ENCODE measurements at regions not wholly inside any gene's neighbourhood (a gene's known extent, or its start where the extent isn't known, plus 50 kb on each side); places are given as distances from the start of the nearest gene placed in this dataset.

- TF ChIP-seq, protein P1, sequence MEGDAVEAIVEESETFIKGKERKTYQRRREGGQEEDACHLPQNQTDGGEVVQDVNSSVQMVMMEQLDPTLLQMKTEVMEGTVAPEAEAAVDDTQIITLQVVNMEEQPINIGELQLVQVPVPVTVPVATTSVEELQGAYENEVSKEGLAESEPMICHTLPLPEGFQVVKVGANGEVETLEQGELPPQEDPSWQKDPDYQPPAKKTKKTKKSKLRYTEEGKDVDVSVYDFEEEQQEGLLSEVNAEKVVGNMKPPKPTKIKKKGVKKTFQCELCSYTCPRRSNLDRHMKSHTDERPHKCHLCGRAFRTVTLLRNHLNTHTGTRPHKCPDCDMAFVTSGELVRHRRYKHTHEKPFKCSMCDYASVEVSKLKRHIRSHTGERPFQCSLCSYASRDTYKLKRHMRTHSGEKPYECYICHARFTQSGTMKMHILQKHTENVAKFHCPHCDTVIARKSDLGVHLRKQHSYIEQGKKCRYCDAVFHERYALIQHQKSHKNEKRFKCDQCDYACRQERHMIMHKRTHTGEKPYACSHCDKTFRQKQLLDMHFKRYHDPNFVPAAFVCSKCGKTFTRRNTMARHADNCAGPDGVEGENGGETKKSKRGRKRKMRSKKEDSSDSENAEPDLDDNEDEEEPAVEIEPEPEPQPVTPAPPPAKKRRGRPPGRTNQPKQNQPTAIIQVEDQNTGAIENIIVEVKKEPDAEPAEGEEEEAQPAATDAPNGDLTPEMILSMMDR (IDR thresholded peaks at IDR 0.05), result no peak
- no peak for TF ChIP-seq ZFX (IDR thresholded peaks at IDR 0.05; ENCODE audit: borderline replicate concordance)
Observed at GRCh38 chrX:126982158-126982557, 162.6 kb downstream of the PRR32 start.

Measured in 22Rv1 (cell line).